Dermis blood vessel endothelial cell (primary cell): ENCODE measurements at regions not wholly inside any gene's neighbourhood (a gene's known extent, or its start where the extent isn't known, plus 50 kb on each side); places are given as distances from the start of the nearest gene placed in this dataset.
"Not testable (repeated sequence)": the region's sequence is repeated elsewhere in the genome, so short reads cannot be mapped to it uniquely, and the experiment has no call there.

ENCODE experiments used
- DNase-seq: peaks from one replicate; pipeline ENCODE4 v3.0.0; 2010

- DNase-seq = peak; percentile 70
These were observed 1357.4 kb upstream of the GOT2 start for GRCh38 chr16:60091529-60091928.

GRCh38 chr16:60091071-60091470, 1357.0 kb upstream of the GOT2 start:
- peak; percentile 1 for DNase-seq

- no peak for DNase-seq
These were observed 1353.4 kb upstream of the GOT2 start for GRCh38 chr16:60087530-60087929.

GRCh38 chr16:60078819-60079218, 1344.7 kb upstream of the GOT2 start:
- not testable (repeated sequence) for DNase-seq

GRCh38 chr16:60077861-60078260, 1343.7 kb upstream of the GOT2 start:
- peak; percentile 58 for DNase-seq

- no peak for DNase-seq
These were observed 1340.3 kb upstream of the GOT2 start for GRCh38 chr16:60074378-60074777.

DNA sequence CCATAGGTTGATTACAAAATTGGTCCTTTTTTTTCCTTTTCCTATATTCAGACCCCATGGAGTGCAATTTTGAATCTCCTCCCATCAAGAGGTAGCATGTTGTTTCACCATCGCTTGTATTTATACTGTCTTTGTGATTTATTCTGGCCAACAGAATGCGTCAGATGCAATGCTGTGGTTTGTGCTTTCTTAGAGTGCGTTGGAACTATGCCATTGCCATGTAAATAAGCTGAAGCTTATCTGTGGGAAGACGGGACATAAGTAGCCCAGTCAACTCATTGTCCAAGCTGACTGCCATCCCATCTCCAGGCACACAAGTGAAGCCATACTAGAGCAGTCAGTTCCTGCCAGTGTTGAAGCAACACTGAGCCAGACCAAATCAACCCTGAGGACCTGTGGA, 1339.3 kb upstream of the GOT2 start:
- DNase-seq = no peak

DNA sequence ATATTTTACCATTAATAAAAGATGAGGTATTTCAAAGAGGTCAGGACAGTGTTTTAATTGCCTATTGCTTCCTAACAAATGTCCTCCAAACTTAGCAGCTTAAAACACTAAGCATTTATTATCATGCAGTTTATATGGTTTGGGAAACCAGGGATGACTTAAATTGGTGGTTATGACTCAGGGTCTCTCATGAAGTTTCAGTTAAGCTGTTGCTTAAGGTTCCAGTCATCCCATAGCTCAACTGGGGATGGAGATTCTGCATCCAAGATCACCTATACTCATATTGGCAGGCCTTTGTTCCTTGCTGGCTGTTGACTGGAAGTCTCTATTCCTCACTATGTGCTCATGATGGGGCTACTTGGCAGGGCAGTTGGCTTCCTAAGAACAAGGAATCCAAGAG, 1329.9 kb upstream of the GOT2 start:
- no peak for DNase-seq

GRCh38 chr16:60061396-60061795, 1327.3 kb upstream of the GOT2 start:
- no peak for DNase-seq

GRCh38 chr16:60060731-60061130, 1326.6 kb upstream of the GOT2 start:
- DNase-seq = peak; percentile 26

DNA sequence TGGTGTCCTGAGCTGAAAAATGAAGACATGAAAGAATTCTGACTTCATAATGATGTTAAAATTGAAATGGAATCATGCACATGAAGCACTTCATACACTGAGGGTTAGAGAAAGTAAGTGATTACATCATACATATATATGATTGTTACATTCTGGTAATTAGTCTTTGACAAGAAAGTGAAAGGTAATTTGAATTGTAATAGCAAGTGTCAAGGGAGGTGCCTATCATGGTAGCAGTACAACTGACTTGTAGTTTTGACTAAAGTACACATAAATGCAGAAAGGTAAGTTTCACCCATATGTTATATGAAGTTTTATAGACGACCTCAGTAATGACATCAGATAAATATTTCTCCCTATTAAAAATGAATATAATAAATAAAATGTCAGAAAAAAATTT, 1325.0 kb upstream of the GOT2 start:
- no peak for DNase-seq

GRCh38 chr16:60041671-60042070, 1307.6 kb upstream of the GOT2 start:
- no peak for DNase-seq

DNA sequence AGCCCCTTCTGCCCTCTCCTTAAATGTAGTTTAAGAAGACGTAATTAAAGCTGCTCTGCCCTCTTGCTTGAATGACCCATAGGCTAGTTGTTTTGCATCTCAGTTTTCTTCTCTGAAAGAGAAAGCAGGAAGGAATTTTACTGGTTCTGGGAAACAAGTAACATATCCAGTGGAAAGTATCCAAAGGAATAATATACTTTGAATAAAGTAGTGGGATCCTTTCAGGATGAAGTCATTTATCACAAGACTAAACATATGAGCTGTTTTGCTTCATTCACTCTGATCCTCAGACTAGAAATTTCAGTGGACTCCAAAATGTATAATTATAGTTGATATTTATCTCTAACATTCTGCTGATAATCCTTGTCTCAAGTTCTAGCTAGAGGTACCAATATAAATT, 1297.6 kb upstream of the GOT2 start:
- no peak for DNase-seq

DNA sequence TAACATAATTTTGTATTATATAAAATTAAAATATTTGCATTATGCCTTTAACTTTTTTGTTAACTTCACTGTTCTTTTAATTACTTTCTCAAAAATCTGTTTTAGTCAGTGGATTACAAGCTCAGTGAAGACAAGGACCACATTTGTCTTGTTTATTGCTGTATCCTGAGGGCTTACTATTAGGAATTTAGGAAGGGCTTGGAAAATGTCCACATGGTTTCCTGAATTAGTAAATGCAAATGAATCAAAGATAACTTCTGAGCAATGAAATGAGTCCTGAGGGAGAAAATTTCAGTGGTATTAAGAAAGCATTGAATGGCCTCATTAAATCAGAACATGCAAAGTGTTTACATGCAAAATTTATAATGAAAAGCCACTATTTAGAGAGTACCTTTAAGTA, 1293.2 kb upstream of the GOT2 start:
- no peak for DNase-seq

- no peak for DNase-seq
These were observed 1279.0 kb upstream of the GOT2 start for GRCh38 chr16:60013076-60013475.

GRCh38 chr16:60001523-60001922, 1267.4 kb upstream of the GOT2 start:
- no peak for DNase-seq

- DNase-seq = no peak
These were observed 1263.6 kb upstream of the GOT2 start for GRCh38 chr16:59997706-59998105.

- no peak for DNase-seq
These were observed 1259.0 kb upstream of the GOT2 start for GRCh38 chr16:59993101-59993500.

DNA sequence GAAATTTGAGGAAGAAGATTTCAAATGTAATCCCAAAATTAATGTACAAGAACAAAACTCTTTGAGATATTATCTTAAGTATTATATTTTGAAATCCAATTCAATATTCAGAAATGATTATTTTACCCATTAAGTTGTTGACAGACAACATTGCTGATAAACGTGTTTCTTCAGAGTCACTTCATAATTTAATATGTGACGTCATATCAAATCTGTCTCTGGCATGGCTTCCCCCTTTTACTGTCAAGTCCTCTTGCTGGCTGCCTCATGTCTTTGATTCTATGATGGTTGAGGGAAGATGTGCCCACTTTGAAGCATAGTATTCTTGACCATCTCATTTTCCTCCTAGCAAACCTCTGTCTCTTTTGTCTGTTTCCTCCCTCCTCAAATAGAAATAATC, 1257.1 kb upstream of the GOT2 start:
- DNase-seq = no peak

DNA sequence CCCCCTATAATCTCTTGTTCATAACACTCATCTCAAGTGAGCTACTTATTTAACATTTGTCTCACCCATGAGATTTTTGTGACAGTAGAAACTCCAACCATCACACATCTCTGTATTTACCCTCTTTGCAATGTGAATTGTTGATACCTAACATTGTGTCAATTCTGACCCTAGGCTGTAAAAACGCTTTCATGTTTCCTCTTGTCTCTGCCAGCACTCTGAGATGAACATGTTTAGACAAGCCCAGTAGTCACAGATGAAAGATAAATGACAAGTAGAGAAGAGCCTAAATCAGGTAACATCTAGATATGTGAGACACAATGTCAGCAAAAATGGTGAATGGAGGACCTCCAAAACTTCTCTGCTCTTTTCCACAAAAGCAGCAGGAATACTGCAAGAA, 1254.5 kb upstream of the GOT2 start:
- DNase-seq = no peak

DNA sequence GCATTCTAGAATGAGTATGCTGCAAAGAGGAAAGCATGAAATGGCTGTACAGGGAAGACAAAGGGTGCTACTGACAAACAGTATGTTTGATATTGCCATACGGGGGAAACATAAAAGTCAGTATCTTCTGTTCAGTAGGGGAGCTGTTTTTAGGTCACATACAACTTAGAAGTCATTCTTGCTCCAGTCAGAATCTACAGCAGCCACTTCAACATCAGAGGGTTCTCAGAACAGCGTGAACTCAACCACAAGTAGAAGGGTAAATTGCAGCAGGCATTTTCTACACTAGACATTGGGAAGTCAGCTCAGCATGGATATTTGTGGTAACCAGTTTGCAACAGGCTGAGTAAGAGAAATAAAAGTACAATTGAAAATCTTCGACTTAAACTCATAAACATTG, 1241.8 kb upstream of the GOT2 start:
- DNase-seq = no peak

DNA sequence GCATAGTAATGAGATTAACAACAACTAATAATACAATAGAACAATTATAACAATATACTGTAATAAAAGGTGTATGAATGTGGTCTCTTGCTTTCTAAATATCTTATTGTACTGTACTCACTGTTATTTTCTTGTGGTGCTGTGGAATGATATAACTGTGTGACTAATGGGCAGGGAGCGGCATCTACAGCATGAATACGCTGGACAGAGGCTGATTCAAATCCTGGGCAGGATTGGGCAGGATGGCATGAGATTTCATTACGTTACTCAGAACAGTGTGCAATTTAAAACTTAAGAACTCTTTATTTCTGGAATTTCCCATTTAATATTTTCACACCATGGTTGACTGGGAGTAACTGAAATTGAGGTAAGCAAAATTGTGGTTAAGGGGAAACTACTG, 1239.8 kb upstream of the GOT2 start:
- DNase-seq = no peak

GRCh38 chr16:59971264-59971663, 1237.1 kb upstream of the GOT2 start:
- no peak for DNase-seq

DNA sequence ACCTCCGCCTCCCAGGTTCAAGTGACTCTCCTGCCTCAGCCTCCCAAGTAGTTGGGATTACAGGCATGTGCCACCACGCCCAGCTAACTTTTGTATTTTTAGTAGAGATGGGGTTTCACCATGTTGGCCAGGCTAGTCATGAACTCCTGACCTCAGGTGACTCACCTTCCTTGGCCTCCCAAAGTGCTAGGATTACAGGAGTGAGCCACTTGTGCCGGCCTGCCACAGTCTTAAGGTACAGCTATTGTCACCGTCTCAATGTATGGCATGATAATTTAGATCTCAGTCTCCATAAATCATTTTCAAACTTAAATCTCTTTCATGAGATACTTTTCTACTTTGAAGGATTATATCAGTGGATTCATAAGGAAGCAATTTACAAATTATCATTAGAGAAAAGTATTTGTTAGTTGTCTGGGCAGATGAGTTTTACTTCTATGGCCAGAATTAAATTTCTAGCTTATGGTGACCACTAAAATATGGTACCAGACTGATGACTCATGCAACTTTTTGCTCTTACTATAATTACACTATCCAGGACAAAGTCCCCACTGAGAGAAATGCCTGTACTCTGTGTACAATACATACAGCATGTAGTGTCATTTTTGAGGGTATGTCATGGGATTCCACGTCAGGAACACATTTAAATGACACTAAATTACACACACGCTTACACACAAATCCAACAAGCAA, 1230.3 kb upstream of the GOT2 start:
- no peak for DNase-seq

GRCh38 chr16:59959311-59959710, 1225.2 kb upstream of the GOT2 start:
- DNase-seq = no peak
